Calu3 (cell line): ENCODE measurements at regions not wholly inside any gene's neighbourhood (a gene's known extent, or its start where the extent isn't known, plus 50 kb on each side); places are given as distances from the start of the nearest gene placed in this dataset.

Experiments used
- BruUV-seq: library from RNA; stranded (reverse); fragments of 400-500 nt; replicated peaks from 2 replicates; lab custom pipeline; 2021; lab: Mats Ljungman, UMichigan
- CTCF ChIA-PET: fragments of 300-600 bp; sonication (Branson Sonifier 250); formaldehyde crosslinking; loops from one replicate; lab custom pipeline; 2022; ENCODE audit warnings: antibody characterized with exemption; lab: Charles Lee
- DNase-seq: peaks from one replicate; pipeline ENCODE4 v3.0.0; 2022
- H3K27ac Mint-ChIP-seq: one replicate; pipeline ENCODE4 v1.8.0; 2022; ENCODE audit warnings: mixed read lengths; ENCODE audit not compliant: unreplicated experiment
- H3K27me3 Mint-ChIP-seq: one replicate; pipeline ENCODE4 v1.8.0; 2022; ENCODE audit warnings: mixed read lengths; ENCODE audit not compliant: unreplicated experiment
- H3K36me3 Mint-ChIP-seq: one replicate; pipeline ENCODE4 v1.8.0; 2022; ENCODE audit warnings: mild to moderate bottlenecking, moderate library complexity, mixed read lengths; ENCODE audit not compliant: insufficient read depth, unreplicated experiment
- H3K4me1 Mint-ChIP-seq: one replicate; pipeline ENCODE4 v1.8.0; 2022; ENCODE audit warnings: mild to moderate bottlenecking, low read depth, mixed read lengths; ENCODE audit not compliant: unreplicated experiment
- H3K4me3 Mint-ChIP-seq: one replicate; pipeline ENCODE4 v1.8.0; 2022; ENCODE audit warnings: mild to moderate bottlenecking, low read depth, moderate library complexity, mixed read lengths; ENCODE audit not compliant: unreplicated experiment
- H3K9me3 Mint-ChIP-seq: one replicate; pipeline ENCODE4 v1.8.0; 2022; ENCODE audit warnings: low read depth, mixed read lengths; ENCODE audit not compliant: unreplicated experiment
- CTCF ChIP-seq: fragments of 200-600 bp; IDR thresholded peaks from one replicate; pipeline ENCODE4 v1.8.0; 2022; ENCODE audit warnings: antibody characterized with exemption; ENCODE audit not compliant: unreplicated experiment
- intact Hi-C: fragments of 100-400 bp; cut with micrococcal nuclease; formaldehyde crosslinking; loops from one replicate; pipeline ENCODE4 v1.10.0; 2022; ENCODE audit not compliant: unreplicated experiment

- H3K27ac Mint-ChIP-seq: no peak overlapping the region
- H3K4me3 Mint-ChIP-seq: no peak overlapping the region
- CTCF ChIA-PET: no interaction called here
- H3K9me3 Mint-ChIP-seq: peaks cover 3% of the 10 kb centered on the region
- no peak for TF ChIP-seq CTCF
- H3K4me1 Mint-ChIP-seq: no peaks in the 10 kb centered on the region
- intact Hi-C loops: no loop called here
- DNase-seq: no peak
- no peaks in the 10 kb centered on the region for H3K36me3 Mint-ChIP-seq
- BruUV-seq: no TSS peak
- H3K27me3 Mint-ChIP-seq: peaks cover 10% of the 10 kb centered on the region
These were observed 184.4 kb upstream of the CCL2 start for GRCh38 chr17:34070712-34071111.

GRCh38 chr17:34071886-34072420 lies 183.1 kb upstream of the CCL2 start:
- Mint-ChIP-seq H3K27me3 (peaks cover 23% of the 10 kb centered on the region), H3K4me1 (no peaks in the 10 kb centered on the region), H3K36me3 (no peaks in the 10 kb centered on the region), H3K9me3 (peaks cover 3% of the 10 kb centered on the region), H3K4me3 (no peak overlapping the region), H3K27ac (no peak overlapping the region)
- intact Hi-C loops: no loop called here
- TF ChIP-seq CTCF: no peak
- CTCF ChIA-PET: no interaction called here
- no peak for DNase-seq
- BruUV-seq: no TSS peak

GRCh38 chr17:34075076-34075475 lies 180.0 kb upstream of the CCL2 start:
- intact Hi-C loops: no loop called here
- Mint-ChIP-seq H3K27ac (no peak overlapping the region), H3K4me1 (no peaks in the 10 kb centered on the region), H3K4me3 (no peak overlapping the region), H3K9me3 (no peaks in the 10 kb centered on the region), H3K27me3 (peaks cover 52% of the 10 kb centered on the region), H3K36me3 (no peaks in the 10 kb centered on the region)
- TF ChIP-seq CTCF: no peak
- no TSS peak for BruUV-seq
- CTCF ChIA-PET: interaction anchor here (0.7 kb wide), 1 partner anchor 969 kb away, joined by 3 read pairs; no protein-coding TSS in a partner anchor
- DNase-seq: no peak

GRCh38 chr17:34076743-34077631 lies 178.1 kb upstream of the CCL2 start:
- Mint-ChIP-seq H3K27me3 (peaks cover 44% of the 10 kb centered on the region), H3K9me3 (peaks cover 2% of the 10 kb centered on the region), H3K27ac (no peak overlapping the region), H3K36me3 (no peaks in the 10 kb centered on the region), H3K4me3 (no peak overlapping the region), H3K4me1 (no peaks in the 10 kb centered on the region)
- no peak for DNase-seq
- no peak for TF ChIP-seq CTCF
- CTCF ChIA-PET: no interaction called here
- intact Hi-C loops: no loop called here
- BruUV-seq: no TSS peak
